HK-2 (cell line): ENCODE measurements at regions not wholly inside any gene's neighbourhood (a gene's known extent, or its start where the extent isn't known, plus 50 kb on each side); places are given as distances from the start of the nearest gene placed in this dataset.
"Not testable (repeated sequence)": the region's sequence is repeated elsewhere in the genome, so short reads cannot be mapped to it uniquely, and the experiment has no call there.

ENCODE experiments used
- DNase-seq: peaks from one replicate; pipeline ENCODE4 v3.0.0-alpha.2; 2018; ENCODE audit not compliant: unreplicated experiment

GRCh38 chr5:168142402-168142801 lies 149.0 kb upstream of the WWC1 start:
- no peak for DNase-seq

GRCh38 chr5:168143521-168143920 lies 147.9 kb upstream of the WWC1 start:
- not testable (repeated sequence) for DNase-seq

- no peak for DNase-seq
Observed at GRCh38 chr5:168147106-168147505, 144.3 kb upstream of the WWC1 start.

- DNase-seq, result no peak
Observed at GRCh38 chr5:168147568-168148360, 143.7 kb upstream of the WWC1 start.

- no peak for DNase-seq
Observed at GRCh38 chr5:168151041-168151440, 140.4 kb upstream of the WWC1 start.

GRCh38 chr5:168152660-168153059 lies 138.8 kb upstream of the WWC1 start:
- no peak for DNase-seq

GRCh38 chr5:168153263-168153875 lies 138.1 kb upstream of the WWC1 start:
- DNase-seq, result no peak

- no peak for DNase-seq
Observed at GRCh38 chr5:168153876-168154270, 137.6 kb upstream of the WWC1 start.

GRCh38 chr5:168155585-168155984 lies 135.9 kb upstream of the WWC1 start:
- no peak for DNase-seq

- no peak for DNase-seq
Observed at GRCh38 chr5:168156170-168156569, 135.3 kb upstream of the WWC1 start.

- no peak for DNase-seq
Observed at GRCh38 chr5:168157141-168157540, 134.3 kb upstream of the WWC1 start.

- DNase-seq, result no peak
Observed at GRCh38 chr5:168159425-168159824, 132.0 kb upstream of the WWC1 start.

GRCh38 chr5:168162464-168162863 lies 129.0 kb upstream of the WWC1 start:
- DNase-seq, result no peak

GRCh38 chr5:168163966-168164365 lies 127.5 kb upstream of the WWC1 start:
- DNase-seq, result peak; percentile 17

- DNase-seq, result no peak
Observed at GRCh38 chr5:168165221-168165914, 126.1 kb upstream of the WWC1 start.

GRCh38 chr5:168165977-168166376 lies 125.5 kb upstream of the WWC1 start:
- no peak for DNase-seq

- DNase-seq, result no peak
Observed at GRCh38 chr5:168167338-168167737, 124.1 kb upstream of the WWC1 start.

- peak; percentile 25 for DNase-seq
Observed at GRCh38 chr5:168168978-168169698, 122.3 kb upstream of the WWC1 start.

GRCh38 chr5:168169791-168170190 lies 121.7 kb upstream of the WWC1 start:
- no peak for DNase-seq

GRCh38 chr5:168171901-168172759 lies 119.3 kb upstream of the WWC1 start:
- DNase-seq, result no peak

- no peak for DNase-seq
Observed at GRCh38 chr5:168172760-168173223, 118.7 kb upstream of the WWC1 start.
